ENCODE measurements at regions not wholly inside any gene's neighbourhood (a gene's known extent, or its start where the extent isn't known, plus 50 kb on each side); places are given as distances from the start of the nearest gene placed in this dataset.

GRCh38 chr5:116719106-116719505 is 144.5 kb upstream of the SEMA6A start:
- TF ChIP-seq CTCF (IDR thresholded peaks at IDR 0.05; ENCODE audit: low read depth, low read length) (no peak), EZH2phosphoT487 (IDR thresholded peaks at IDR 0.05; ENCODE audit: low read depth) (no peak)

Data from OCI-LY3 (cell line).